Upper lobe of left lung (tissue), 4 donors: ENCODE measurements at regions not wholly inside any gene's neighbourhood (a gene's known extent, or its start where the extent isn't known, plus 50 kb on each side); places are given as distances from the start of the nearest gene placed in this dataset.
A peak's percentile ranks its signal among the peaks of the same experiment; 100 is the strongest.

Source experiments
- EP300 ChIP-seq, 4 donors: sonication (generic); formaldehyde crosslinking; IDR thresholded peaks; one replicate each; pipeline ENCODE4 v1.5.1; 2017; ENCODE audit warnings: antibody characterized with exemption in 4 of 4, control low read depth in 2 of 4
- POLR2A ChIP-seq, 4 donors: fragments of 450-650 bp; IDR thresholded peaks; one replicate each; pipeline ENCODE4 v1.5.1; 2016 to 2017; ENCODE audit warnings: antibody characterized with exemption in 4 of 4, mild to moderate bottlenecking in 2 of 4
- POLR2AphosphoS5 ChIP-seq, 2 donors: sonication (generic); formaldehyde crosslinking; IDR thresholded peaks; one replicate each; pipeline ENCODE4 v1.5.1; 2017; ENCODE audit warnings: antibody characterized with exemption in 2 of 2
- TF ChIP-seq, protein P1 (sequence below), 6 experiments: fragments of 450-650 bp in 4 of 6; fragments of 200-600 bp in 2 of 6; sonication (generic) in 2 of 6; IDR thresholded peaks; one replicate each; pipeline ENCODE4 v1.5.1; 2016 to 2019; ENCODE audit warnings: antibody characterized with exemption in 6 of 6

DNA sequence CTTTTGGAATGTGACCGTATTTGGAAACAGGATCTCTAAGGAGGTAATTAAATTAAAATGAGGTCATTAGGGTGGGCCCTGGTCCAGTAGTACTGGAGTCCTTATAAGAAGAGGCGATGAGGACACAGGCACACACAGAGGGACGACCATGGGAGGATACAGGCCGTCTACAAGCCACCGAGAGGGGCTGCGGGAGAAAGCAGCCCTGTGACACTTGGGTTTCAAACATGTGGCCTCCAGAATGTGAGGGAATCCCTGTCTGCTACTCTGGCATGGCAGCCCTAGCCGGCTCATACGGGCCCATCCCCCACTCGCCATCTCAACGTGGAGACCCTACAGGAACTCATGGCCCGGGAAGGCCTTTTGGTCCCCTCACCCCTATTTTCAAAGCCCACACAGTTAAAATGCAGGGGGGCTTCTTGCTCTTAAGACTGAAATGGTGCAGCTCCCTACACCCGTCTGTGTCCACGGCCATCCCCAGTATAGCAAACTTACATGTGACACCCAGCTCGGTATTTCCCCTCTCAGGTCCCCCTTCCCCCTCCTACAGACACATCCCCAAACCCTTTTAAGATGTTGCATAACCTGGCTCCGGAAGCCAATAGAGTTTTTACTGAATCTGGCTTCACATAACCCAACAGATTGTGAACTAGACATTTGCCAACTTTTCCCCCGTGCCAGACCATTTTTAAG, 124.1 kb upstream of the TBL1X start:
- TF ChIP-seq, protein P1, sequence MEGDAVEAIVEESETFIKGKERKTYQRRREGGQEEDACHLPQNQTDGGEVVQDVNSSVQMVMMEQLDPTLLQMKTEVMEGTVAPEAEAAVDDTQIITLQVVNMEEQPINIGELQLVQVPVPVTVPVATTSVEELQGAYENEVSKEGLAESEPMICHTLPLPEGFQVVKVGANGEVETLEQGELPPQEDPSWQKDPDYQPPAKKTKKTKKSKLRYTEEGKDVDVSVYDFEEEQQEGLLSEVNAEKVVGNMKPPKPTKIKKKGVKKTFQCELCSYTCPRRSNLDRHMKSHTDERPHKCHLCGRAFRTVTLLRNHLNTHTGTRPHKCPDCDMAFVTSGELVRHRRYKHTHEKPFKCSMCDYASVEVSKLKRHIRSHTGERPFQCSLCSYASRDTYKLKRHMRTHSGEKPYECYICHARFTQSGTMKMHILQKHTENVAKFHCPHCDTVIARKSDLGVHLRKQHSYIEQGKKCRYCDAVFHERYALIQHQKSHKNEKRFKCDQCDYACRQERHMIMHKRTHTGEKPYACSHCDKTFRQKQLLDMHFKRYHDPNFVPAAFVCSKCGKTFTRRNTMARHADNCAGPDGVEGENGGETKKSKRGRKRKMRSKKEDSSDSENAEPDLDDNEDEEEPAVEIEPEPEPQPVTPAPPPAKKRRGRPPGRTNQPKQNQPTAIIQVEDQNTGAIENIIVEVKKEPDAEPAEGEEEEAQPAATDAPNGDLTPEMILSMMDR (IDR thresholded peaks at IDR 0.05) = no peak
- TF ChIP-seq POLR2AphosphoS5 (IDR thresholded peaks at IDR 0.05) = peak; percentile 25 to 61
- no peak for TF ChIP-seq POLR2A (IDR thresholded peaks at IDR 0.05)
- TF ChIP-seq EP300 (IDR thresholded peaks at IDR 0.05) = no peak
